Natural killer cell (primary cell): ENCODE measurements at regions not wholly inside any gene's neighbourhood (a gene's known extent, or its start where the extent isn't known, plus 50 kb on each side); places are given as distances from the start of the nearest gene placed in this dataset.
"Not testable (repeated sequence)": the region's sequence is repeated elsewhere in the genome, so short reads cannot be mapped to it uniquely, and the experiment has no call there.

ENCODE experiments used
- ATAC-seq, 3 donors: fragments of 150-1000 bp in 2 of 3; fragments of 200-7000 bp in 1 of 3; cut with Tn5 transposase; 1 replicate in 1 of 3; 2 replicates in 2 of 3; pipeline ENCODE4 v1.10.0; 2021; ENCODE audit warnings: mild to moderate bottlenecking in 2 of 3, moderate library complexity in 2 of 3
- DNase-seq, 2 donors: peaks; one replicate each; pipeline versions ENCODE4 v3.0.0 to v3.0.0-alpha.2; 2013 to 2021; ENCODE audit warnings: mixed read lengths in 1 of 2
- H3K27ac ChIP-seq: one replicate; pipeline ENCODE4 v1.5.1; 2013; ENCODE audit warnings: mild to moderate bottlenecking, low read length
- H3K27me3 ChIP-seq: one replicate; pipeline ENCODE4 v1.6.1; 2013; ENCODE audit warnings: low read length; ENCODE audit not compliant: control insufficient read depth, insufficient read depth
- H3K36me3 ChIP-seq: one replicate; pipeline ENCODE4 v1.6.1; 2013; ENCODE audit warnings: low read length; ENCODE audit not compliant: control insufficient read depth, insufficient read depth
- H3K4me1 ChIP-seq: one replicate; pipeline ENCODE4 v1.6.1; 2013; ENCODE audit warnings: low read length; ENCODE audit not compliant: control insufficient read depth, insufficient read depth
- H3K4me3 ChIP-seq: one replicate; pipeline ENCODE4 v1.5.1; 2013; ENCODE audit warnings: low read length
- H3K9me3 ChIP-seq: one replicate; pipeline ENCODE4 v1.6.1; 2013; ENCODE audit warnings: low read length; ENCODE audit not compliant: control insufficient read depth, insufficient read depth
- H3K27ac Mint-ChIP-seq, 2 donors: one replicate each; pipeline ENCODE4 v1.8.0; 2022; ENCODE audit warnings: mild to moderate bottlenecking in 2 of 2, mixed read lengths in 2 of 2, moderate library complexity in 1 of 2
- H3K27me3 Mint-ChIP-seq, 2 donors: one replicate each; pipeline ENCODE4 v1.8.0; 2022; ENCODE audit warnings: low read depth in 2 of 2, mixed read lengths in 2 of 2
- H3K36me3 Mint-ChIP-seq: one replicate; pipeline ENCODE4 v1.8.0; 2022; ENCODE audit warnings: mixed read lengths
- H3K4me1 Mint-ChIP-seq, 2 donors: one replicate each; pipeline ENCODE4 v1.8.0; 2022; ENCODE audit warnings: mixed read lengths in 2 of 2
- H3K4me3 Mint-ChIP-seq: one replicate; pipeline ENCODE4 v1.8.0; 2022; ENCODE audit warnings: mild to moderate bottlenecking, moderate library complexity, mixed read lengths
- H3K9me3 Mint-ChIP-seq, 2 donors: one replicate each; pipeline ENCODE4 v1.8.0; 2022; ENCODE audit warnings: mixed read lengths in 2 of 2
- CTCF ChIP-seq: fragments of 200-600 bp; IDR thresholded peaks from one replicate; pipeline ENCODE4 v1.8.0; 2022; ENCODE audit warnings: antibody characterized with exemption
- WGBS: methylation state at CpG from one replicate; pipeline ENCODE4 v1.1.7; 2013; ENCODE audit warnings: missing lambda C conversion rate; ENCODE audit not compliant: insufficient coverage; 5-methylcytosine and 5-hydroxymethylcytosine counted together
- intact Hi-C: fragments of 100-400 bp; cut with micrococcal nuclease; formaldehyde crosslinking; loops from one replicate; pipeline ENCODE4 v1.14.2; 2022

- no peak for TF ChIP-seq CTCF
- H3K36me3 ChIP-seq = no peaks in the 10 kb centered on the region
- WGBS = 81% methylated on average over 13 of the region's 13 CpGs
- Mint-ChIP-seq H3K27me3 (no peaks in the 10 kb centered on the region), H3K36me3 (peaks cover 11% of the 10 kb centered on the region), H3K4me3 (no peak overlapping the region), H3K9me3 (peaks cover 8 to 11% of the 10 kb centered on the region in 2 donors), H3K4me1 (no peaks in the 10 kb centered on the region), H3K27ac (no peak overlapping the region)
- DNase-seq (no peak), ATAC-seq (no peak)
- peaks cover 55% of the 10 kb centered on the region for H3K9me3 ChIP-seq
- H3K4me1 ChIP-seq = no peaks in the 10 kb centered on the region
- H3K27ac ChIP-seq = no peak overlapping the region
- intact Hi-C loops = no loop called here
- no peaks in the 10 kb centered on the region for H3K27me3 ChIP-seq
- H3K4me3 ChIP-seq = no peak overlapping the region
Observed at GRCh38 chr17:22268912-22269220, 576.5 kb downstream of the KCNJ18 start.

DNA sequence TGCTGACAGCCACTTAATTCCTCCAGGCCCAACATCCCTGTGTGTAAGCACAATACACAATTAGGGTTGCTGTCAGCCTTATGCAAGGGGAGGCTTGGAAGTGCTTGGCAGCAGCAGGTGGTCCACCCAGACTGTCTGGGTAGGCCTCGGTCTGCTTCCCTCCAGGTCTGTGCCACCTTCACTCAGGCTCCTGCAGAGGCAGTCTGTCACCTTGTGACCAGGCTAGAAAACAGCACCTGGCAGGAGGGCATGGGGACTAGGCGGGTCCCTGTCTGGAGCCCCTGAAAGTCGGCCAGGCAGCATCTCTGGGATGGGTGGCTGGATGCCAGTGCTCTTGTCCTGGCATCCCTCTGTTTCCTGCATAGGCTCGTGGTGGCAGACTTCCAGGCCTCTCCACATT is 578.1 kb downstream of the KCNJ18 start:
- TF ChIP-seq CTCF = no peak
- no peak overlapping the region for H3K4me3 ChIP-seq
- no peak for DNase-seq
- Mint-ChIP-seq H3K27ac (no peak overlapping the region), H3K36me3 (peaks cover 11% of the 10 kb centered on the region), H3K27me3 (no peaks in the 10 kb centered on the region), H3K4me3 (no peak overlapping the region), H3K9me3 (peaks cover 10 to 11% of the 10 kb centered on the region in 2 donors), H3K4me1 (no peaks in the 10 kb centered on the region)
- H3K9me3 ChIP-seq = peaks cover 55% of the 10 kb centered on the region
- H3K36me3 ChIP-seq = no peaks in the 10 kb centered on the region
- H3K27me3 ChIP-seq = no peaks in the 10 kb centered on the region
- intact Hi-C loops = no loop called here
- no peak overlapping the region for H3K27ac ChIP-seq
- WGBS = 74% methylated on average over 4 of the region's 4 CpGs
- H3K4me1 ChIP-seq = no peaks in the 10 kb centered on the region
- ATAC-seq = no peak

DNA sequence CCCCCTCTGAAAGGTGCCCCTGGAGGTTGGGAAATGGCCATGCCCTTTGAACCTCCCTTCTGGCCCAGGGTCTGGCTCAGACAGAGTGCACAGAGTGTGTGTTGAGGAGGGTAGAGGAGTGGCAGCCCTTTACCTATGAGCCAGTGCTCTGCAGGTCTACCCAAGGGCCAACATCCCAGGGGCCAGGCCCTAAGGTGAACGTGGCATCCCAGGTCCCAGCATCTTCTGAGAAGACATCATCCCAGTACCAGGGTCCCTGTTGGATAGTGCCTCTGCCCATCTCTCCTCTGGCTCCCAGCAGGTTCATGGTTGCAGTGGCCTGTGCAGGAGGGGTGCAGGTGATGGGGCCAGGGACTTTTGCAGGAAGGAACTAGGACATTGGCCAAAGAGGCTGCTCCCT is 578.5 kb downstream of the KCNJ18 start:
- H3K4me1 Mint-ChIP-seq, intact Hi-C loops, H3K27me3 Mint-ChIP-seq, H3K4me1 ChIP-seq, H3K4me3 ChIP-seq, H3K36me3 ChIP-seq, H3K27ac Mint-ChIP-seq, ATAC-seq, H3K27ac ChIP-seq, DNase-seq, H3K4me3 Mint-ChIP-seq, H3K27me3 ChIP-seq: not testable (repeated sequence)
- 83% methylated on average over 1 of the region's 1 CpG for WGBS
- H3K36me3 Mint-ChIP-seq = peaks cover 11% of the 10 kb centered on the region
- H3K9me3 Mint-ChIP-seq = peaks cover 14 to 15% of the 10 kb centered on the region in 2 donors
- H3K9me3 ChIP-seq = peaks cover 50% of the 10 kb centered on the region

- peak in 1 of 3 donors; percentile 43 for ATAC-seq
- no peaks in the 10 kb centered on the region for H3K4me1 ChIP-seq
Observed at GRCh38 chr17:22272363-22273146, 580.2 kb downstream of the KCNJ18 start.

More at GRCh38 chr17:22272363-22273146, 580.2 kb downstream of the KCNJ18 start:
- Mint-ChIP-seq H3K27ac (no peak overlapping the region), H3K4me3 (no peak overlapping the region), H3K9me3 (peaks cover 16 to 28% of the 10 kb centered on the region in 2 donors), H3K36me3 (peaks cover 21% of the 10 kb centered on the region), H3K4me1 (no peaks in the 10 kb centered on the region), H3K27me3 (no peaks in the 10 kb centered on the region)
- 78% methylated on average over 10 of the region's 10 CpGs for WGBS
- Histone ChIP-seq H3K36me3 (no peaks in the 10 kb centered on the region), H3K4me3 (no peak overlapping the region), H3K27ac (no peak overlapping the region), H3K9me3 (peaks cover 40% of the 10 kb centered on the region), H3K27me3 (no peaks in the 10 kb centered on the region)
- DNase-seq = no peak
- intact Hi-C loops = no loop called here
- no peak for TF ChIP-seq CTCF
